HCT116 (cell line): ENCODE measurements at regions not wholly inside any gene's neighbourhood (a gene's known extent, or its start where the extent isn't known, plus 50 kb on each side); places are given as distances from the start of the nearest gene placed in this dataset.

Experiments
- ATAC-seq: fragments of 200-7000 bp; cut with Tn5 transposase; 2 replicates; pipeline ENCODE4 v1.9.1; 2020; ENCODE audit warnings: mild to moderate bottlenecking, moderate library complexity
- BruUV-seq: library from RNA; stranded (reverse); fragments of 400-500 nt; replicated peaks from 2 replicates; lab custom pipeline; 2021; lab: Mats Ljungman, UMichigan
- CTCF ChIA-PET: fragments of 300-600 bp; sonication (Branson Sonifier 250); formaldehyde crosslinking; loops from one replicate; lab custom pipeline; 2021; ENCODE audit warnings: antibody characterized with exemption; lab: Charles Lee
- POLR2A ChIA-PET: fragments of 300-600, 350-600 bp; sonication (Branson Sonifier 250); formaldehyde crosslinking; loops from one replicate; lab custom pipeline; 2021; ENCODE audit warnings: antibody characterized with exemption; lab: Charles Lee
- RAD21 ChIA-PET, 2 experiments: fragments of 300-600 bp; sonication (Branson Sonifier 250); formaldehyde crosslinking; loops; one replicate each; lab custom pipeline; 2023; ENCODE audit warnings: low total read pairs in 2 of 2; ENCODE audit not compliant: uncharacterized antibody in 2 of 2, unreplicated experiment in 2 of 2, low non-redundant PET in 1 of 2; lab: Charles Lee
- DNase-seq: peaks from one replicate; pipeline ENCODE4 v3.0.0-alpha.2; 2010; ENCODE audit warnings: low read depth, low spot score
- H2AFZ ChIP-seq: fragments of 200-600 bp; shearing (Covaris generic), sonication (generic); 2 replicates; pipeline ENCODE4 v1.6.1; 2017; ENCODE audit warnings: low read depth, mixed run types, mixed read lengths, antibody characterized with exemption, low read length; ENCODE audit not compliant: poor library complexity, severe bottlenecking
- H3K27ac ChIP-seq: 2 replicates; pipeline ENCODE4 v1.5.1; 2012; ENCODE audit warnings: low read depth, low read length
- H3K27me3 ChIP-seq: fragments of 200-600 bp; sonication (generic); 2 replicates; pipeline ENCODE4 v1.6.1; 2016; ENCODE audit warnings: mixed run types, low read length, mixed read lengths; ENCODE audit not compliant: insufficient read depth
- H3K36me3 ChIP-seq, 2 experiments: fragments of 200-500 bp in 1 of 2; fragments of 200-600 bp in 1 of 2; sonication (Bioruptor generic) in 1 of 2; sonication (generic) in 1 of 2; 2 replicates each; pipeline versions ENCODE4 v1.5.1 to v1.6.1; 2014 to 2016; ENCODE audit warnings: low read length in 2 of 2, inconsistent platforms in 1 of 2, mixed read lengths in 1 of 2, mixed run types in 1 of 2; ENCODE audit not compliant: insufficient read depth in 2 of 2, control insufficient read depth in 1 of 2
- H3K4me1 ChIP-seq, 2 experiments: fragments of 200-600 bp in 1 of 2; sonication (generic) in 1 of 2; 2 replicates each; pipeline versions ENCODE4 v1.5.1 to v1.6.1; 2012 to 2017; ENCODE audit warnings: low read length in 2 of 2, inconsistent platforms in 1 of 2, mild to moderate bottlenecking in 1 of 2, mixed read lengths in 1 of 2, mixed run types in 1 of 2, moderate library complexity in 1 of 2; ENCODE audit not compliant: insufficient read depth in 2 of 2, control insufficient read depth in 1 of 2
- H3K4me2 ChIP-seq: fragments of 200-600 bp; sonication (generic); 2 replicates; pipeline ENCODE4 v1.6.1; 2017; ENCODE audit warnings: mixed run types, low read length, mixed read lengths
- H3K4me3 ChIP-seq, 2 experiments: fragments of 200-600 bp in 1 of 2; sonication (generic) in 1 of 2; replicated peaks in 1 of 2; 2 replicates each; pipeline ENCODE4 v1.5.1; 2011 to 2016; ENCODE audit warnings: low read length in 2 of 2, control low read depth in 1 of 2, low read depth in 1 of 2, mild to moderate bottlenecking in 1 of 2, mixed read lengths in 1 of 2, mixed run types in 1 of 2
- H3K79me2 ChIP-seq: fragments of 200-600 bp; sonication (generic); 2 replicates; pipeline ENCODE4 v1.6.1; 2017; ENCODE audit warnings: mild to moderate bottlenecking, mixed run types, low read length, moderate library complexity, mixed read lengths; ENCODE audit not compliant: insufficient read depth
- H3K9ac ChIP-seq: fragments of 200-600 bp; sonication (generic); 2 replicates; pipeline ENCODE4 v1.6.1; 2016; ENCODE audit warnings: low read length, mixed read lengths
- H3K9me2 ChIP-seq: fragments of 200-600 bp; sonication (generic), shearing (Covaris generic); 2 replicates; pipeline ENCODE4 v1.6.1; 2017; ENCODE audit warnings: mixed run types, mild to moderate bottlenecking, moderate library complexity; ENCODE audit not compliant: insufficient read depth
- H3K9me3 ChIP-seq, 2 experiments: fragments of 200-500 bp in 1 of 2; fragments of 200-600 bp in 1 of 2; sonication (Bioruptor generic) in 1 of 2; sonication (generic) in 1 of 2; 2 replicates each; pipeline ENCODE4 v1.6.1; 2014 to 2017; ENCODE audit warnings: low read length in 2 of 2, mixed read lengths in 2 of 2, inconsistent platforms in 1 of 2, low read depth in 1 of 2, mild to moderate bottlenecking in 1 of 2, mixed run types in 1 of 2, moderate library complexity in 1 of 2; ENCODE audit not compliant: control insufficient read depth in 1 of 2, insufficient read depth in 1 of 2
- H4K20me1 ChIP-seq: fragments of 200-600 bp; sonication (generic), shearing (Covaris generic); 2 replicates; pipeline ENCODE4 v1.6.1; 2017; ENCODE audit warnings: mixed run types, mild to moderate bottlenecking, moderate library complexity; ENCODE audit not compliant: insufficient read depth
- CBX3 ChIP-seq: IDR thresholded peaks from 2 replicates; pipeline ENCODE4 v1.6.1; 2012; ENCODE audit warnings: low read depth
- CEBPB ChIP-seq: IDR thresholded peaks from 2 replicates; pipeline ENCODE4 v1.6.1; 2012; ENCODE audit warnings: low read depth
- EGR1 ChIP-seq: IDR thresholded peaks from 2 replicates; pipeline ENCODE4 v1.6.1; 2012; ENCODE audit warnings: low read depth
- EZH2 ChIP-seq: fragments of 200-600 bp; sonication (generic); IDR thresholded peaks from 2 replicates; pipeline ENCODE4 v1.6.1; 2017; ENCODE audit warnings: antibody characterized with exemption, mixed run types
- EZH2phosphoT487 ChIP-seq: fragments of 200-600 bp; IDR thresholded peaks from 2 replicates; pipeline ENCODE4 v1.6.1; 2018; ENCODE audit warnings: antibody characterized with exemption, borderline replicate concordance
- POLR2A ChIP-seq: IDR thresholded peaks from 2 replicates; pipeline ENCODE4 v1.7.0; 2011; ENCODE audit warnings: borderline replicate concordance; ENCODE audit not compliant: insufficient read depth, insufficient read length; ENCODE audit errors: extremely low read depth
- RAD21 ChIP-seq: IDR thresholded peaks from 2 replicates; pipeline ENCODE4 v1.6.1; 2012; ENCODE audit warnings: low read depth, mild to moderate bottlenecking
- SIN3A ChIP-seq: IDR thresholded peaks from 2 replicates; pipeline ENCODE4 v1.6.1; 2012; ENCODE audit warnings: low read depth
- SRF ChIP-seq: IDR thresholded peaks from 2 replicates; pipeline ENCODE4 v1.6.1; 2012; ENCODE audit warnings: low read depth
- TCF7L2 ChIP-seq: IDR thresholded peaks from 2 replicates; pipeline ENCODE4 v1.7.0; 2011; ENCODE audit warnings: borderline replicate concordance, inconsistent platforms; ENCODE audit not compliant: insufficient read depth, insufficient read length; ENCODE audit errors: extremely low read depth
- YY1 ChIP-seq: IDR thresholded peaks from 2 replicates; pipeline ENCODE4 v1.6.1; 2011; ENCODE audit warnings: low read length, low read depth, moderate library complexity, mild to moderate bottlenecking; ENCODE audit not compliant: insufficient replicate concordance; ENCODE audit errors: extremely low read depth
- ZNF274 ChIP-seq: fragments of 200-500 bp; sonication (Bioruptor generic); IDR thresholded peaks from 2 replicates; pipeline ENCODE4 v1.6.1; 2014; ENCODE audit warnings: mild to moderate bottlenecking, low read depth, low read length, inconsistent platforms
- intact Hi-C: fragments of 100-400 bp; cut with micrococcal nuclease; formaldehyde crosslinking; loops from 2 replicates; pipeline ENCODE4 v1.10.0; 2022
- TF ChIP-seq, protein P1 (sequence below): IDR thresholded peaks from 2 replicates; pipeline ENCODE4 v1.6.1; 2012; ENCODE audit warnings: low read depth
- TF ChIP-seq, protein P2 (sequence below): IDR thresholded peaks from 2 replicates; pipeline ENCODE4 v1.6.1; 2012
- TF ChIP-seq, protein P3 (sequence below): IDR thresholded peaks from 2 replicates; pipeline ENCODE4 v1.6.1; 2012
- TF ChIP-seq, protein P4 (sequence below): IDR thresholded peaks from 2 replicates; pipeline ENCODE4 v1.6.1; 2011; ENCODE audit warnings: mild to moderate bottlenecking, low read length, moderate library complexity; ENCODE audit not compliant: insufficient replicate concordance; ENCODE audit errors: extremely low read depth

DNA sequence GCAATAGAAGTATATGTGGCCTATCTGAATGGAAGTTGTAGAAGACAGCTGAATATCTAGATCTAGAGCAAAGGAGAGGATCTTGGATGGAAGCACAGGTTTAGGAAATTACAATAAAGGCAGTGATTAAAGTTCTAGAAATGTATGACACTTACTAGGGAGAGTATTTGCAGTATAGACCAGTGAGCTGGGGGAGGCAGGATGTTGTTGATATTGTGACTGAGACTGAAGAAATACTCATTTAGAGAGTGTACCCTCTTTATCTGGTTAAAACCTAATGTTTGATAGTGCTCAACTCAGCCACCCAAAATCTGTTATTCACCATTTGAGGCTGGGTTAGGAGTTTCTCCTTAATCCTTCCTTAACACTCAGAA is 439.5 kb downstream of the GRXCR1 start (continued):
- TF ChIP-seq, protein P1, sequence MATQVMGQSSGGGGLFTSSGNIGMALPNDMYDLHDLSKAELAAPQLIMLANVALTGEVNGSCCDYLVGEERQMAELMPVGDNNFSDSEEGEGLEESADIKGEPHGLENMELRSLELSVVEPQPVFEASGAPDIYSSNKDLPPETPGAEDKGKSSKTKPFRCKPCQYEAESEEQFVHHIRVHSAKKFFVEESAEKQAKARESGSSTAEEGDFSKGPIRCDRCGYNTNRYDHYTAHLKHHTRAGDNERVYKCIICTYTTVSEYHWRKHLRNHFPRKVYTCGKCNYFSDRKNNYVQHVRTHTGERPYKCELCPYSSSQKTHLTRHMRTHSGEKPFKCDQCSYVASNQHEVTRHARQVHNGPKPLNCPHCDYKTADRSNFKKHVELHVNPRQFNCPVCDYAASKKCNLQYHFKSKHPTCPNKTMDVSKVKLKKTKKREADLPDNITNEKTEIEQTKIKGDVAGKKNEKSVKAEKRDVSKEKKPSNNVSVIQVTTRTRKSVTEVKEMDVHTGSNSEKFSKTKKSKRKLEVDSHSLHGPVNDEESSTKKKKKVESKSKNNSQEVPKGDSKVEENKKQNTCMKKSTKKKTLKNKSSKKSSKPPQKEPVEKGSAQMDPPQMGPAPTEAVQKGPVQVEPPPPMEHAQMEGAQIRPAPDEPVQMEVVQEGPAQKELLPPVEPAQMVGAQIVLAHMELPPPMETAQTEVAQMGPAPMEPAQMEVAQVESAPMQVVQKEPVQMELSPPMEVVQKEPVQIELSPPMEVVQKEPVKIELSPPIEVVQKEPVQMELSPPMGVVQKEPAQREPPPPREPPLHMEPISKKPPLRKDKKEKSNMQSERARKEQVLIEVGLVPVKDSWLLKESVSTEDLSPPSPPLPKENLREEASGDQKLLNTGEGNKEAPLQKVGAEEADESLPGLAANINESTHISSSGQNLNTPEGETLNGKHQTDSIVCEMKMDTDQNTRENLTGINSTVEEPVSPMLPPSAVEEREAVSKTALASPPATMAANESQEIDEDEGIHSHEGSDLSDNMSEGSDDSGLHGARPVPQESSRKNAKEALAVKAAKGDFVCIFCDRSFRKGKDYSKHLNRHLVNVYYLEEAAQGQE, result no peak
- TF ChIP-seq POLR2A (no peak), EZH2phosphoT487 (no peak), SRF (no peak), SIN3A (no peak), EZH2 (no peak), CBX3 (no peak), RAD21 (no peak), YY1 (no peak), CEBPB (no peak), EGR1 (no peak), ZNF274 (no peak)
- TF ChIP-seq, protein P2, sequence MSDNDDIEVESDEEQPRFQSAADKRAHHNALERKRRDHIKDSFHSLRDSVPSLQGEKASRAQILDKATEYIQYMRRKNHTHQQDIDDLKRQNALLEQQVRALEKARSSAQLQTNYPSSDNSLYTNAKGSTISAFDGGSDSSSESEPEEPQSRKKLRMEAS, result no peak
- TF ChIP-seq, protein P3, sequence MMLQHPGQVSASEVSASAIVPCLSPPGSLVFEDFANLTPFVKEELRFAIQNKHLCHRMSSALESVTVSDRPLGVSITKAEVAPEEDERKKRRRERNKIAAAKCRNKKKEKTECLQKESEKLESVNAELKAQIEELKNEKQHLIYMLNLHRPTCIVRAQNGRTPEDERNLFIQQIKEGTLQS, result no peak
- TF ChIP-seq, all 23 proteins: peak for 0

DNA sequence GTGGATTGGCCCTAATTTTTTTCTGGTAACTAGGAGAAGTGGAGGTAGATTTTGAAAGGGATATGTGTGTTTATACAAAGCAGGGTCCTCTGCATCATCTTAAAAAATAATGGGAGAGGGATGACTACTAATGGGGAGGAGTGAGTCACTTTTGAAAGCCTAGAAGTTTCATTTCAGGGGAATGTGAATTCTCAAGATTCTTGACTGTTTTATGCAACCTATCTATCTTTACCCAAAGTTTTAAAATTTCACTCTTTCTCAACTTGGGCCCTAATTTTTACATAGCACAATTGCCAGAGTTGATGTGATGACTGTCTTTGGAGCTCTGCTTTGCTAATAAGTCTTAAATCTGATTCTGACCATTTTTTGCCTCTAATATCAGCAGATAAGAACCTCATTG is 445.2 kb downstream of the GRXCR1 start:
- Histone ChIP-seq H3K4me3 (no peak overlapping the region), H3K36me3 (no peaks in the 10 kb centered on the region), H3K27ac (no peak overlapping the region), H3K9me2 (no peaks in the 10 kb centered on the region), H3K4me2 (no peak overlapping the region), H4K20me1 (no peaks in the 10 kb centered on the region), H3K79me2 (no peaks in the 10 kb centered on the region), H2AFZ (no peak overlapping the region), H3K27me3 (no peaks in the 10 kb centered on the region), H3K9ac (no peak overlapping the region), H3K4me1 (no peaks in the 10 kb centered on the region), H3K9me3 (peaks cover 9 to 43% of the 10 kb centered on the region in 2 experiments; a peak in 2 of 4 replicates)
- intact Hi-C loops, result no loop called here
- CTCF ChIA-PET, result no interaction called here
- BruUV-seq, result no TSS peak
- DNase-seq (no peak), ATAC-seq (no peak)
- POLR2A ChIA-PET, result no interaction called here
- RAD21 ChIA-PET, result no interaction called here
- TF ChIP-seq, protein P1, result no peak
- TF ChIP-seq, protein P2, result no peak
- TF ChIP-seq TCF7L2 (no peak), EZH2 (no peak)
- TF ChIP-seq, protein P4, sequence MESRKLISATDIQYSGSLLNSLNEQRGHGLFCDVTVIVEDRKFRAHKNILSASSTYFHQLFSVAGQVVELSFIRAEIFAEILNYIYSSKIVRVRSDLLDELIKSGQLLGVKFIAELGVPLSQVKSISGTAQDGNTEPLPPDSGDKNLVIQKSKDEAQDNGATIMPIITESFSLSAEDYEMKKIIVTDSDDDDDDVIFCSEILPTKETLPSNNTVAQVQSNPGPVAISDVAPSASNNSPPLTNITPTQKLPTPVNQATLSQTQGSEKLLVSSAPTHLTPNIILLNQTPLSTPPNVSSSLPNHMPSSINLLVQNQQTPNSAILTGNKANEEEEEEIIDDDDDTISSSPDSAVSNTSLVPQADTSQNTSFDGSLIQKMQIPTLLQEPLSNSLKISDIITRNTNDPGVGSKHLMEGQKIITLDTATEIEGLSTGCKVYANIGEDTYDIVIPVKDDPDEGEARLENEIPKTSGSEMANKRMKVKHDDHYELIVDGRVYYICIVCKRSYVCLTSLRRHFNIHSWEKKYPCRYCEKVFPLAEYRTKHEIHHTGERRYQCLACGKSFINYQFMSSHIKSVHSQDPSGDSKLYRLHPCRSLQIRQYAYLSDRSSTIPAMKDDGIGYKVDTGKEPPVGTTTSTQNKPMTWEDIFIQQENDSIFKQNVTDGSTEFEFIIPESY, result no peak
- TF ChIP-seq, protein P3, result no peak
